PC-9 (cell line): ENCODE measurements at regions not wholly inside any gene's neighbourhood (a gene's known extent, or its start where the extent isn't known, plus 50 kb on each side); places are given as distances from the start of the nearest gene placed in this dataset.

Experiments
- BruUV-seq: library from RNA; stranded (reverse); fragments of 400-500 nt; replicated peaks from 2 replicates; lab custom pipeline; 2021; lab: Mats Ljungman, UMichigan
- CTCF ChIA-PET: fragments of 300-600 bp; sonication (Branson Sonifier 250); formaldehyde crosslinking; loops from one replicate; lab custom pipeline; 2022; ENCODE audit warnings: antibody characterized with exemption; lab: Charles Lee
- POLR2A ChIA-PET: fragments of 300-600 bp; sonication (Branson Sonifier 250); formaldehyde crosslinking; loops from one replicate; lab custom pipeline; 2022; ENCODE audit warnings: antibody characterized with exemption; ENCODE audit not compliant: unreplicated experiment; lab: Charles Lee
- DNase-seq, 2 experiments: peaks; one replicate each; pipeline versions ENCODE4 v3.0.0 to v3.0.0-alpha.2; 2015 to 2022; ENCODE audit warnings: mixed read lengths in 1 of 2
- H2AFZ ChIP-seq: fragments of 200-600 bp; sonication (generic); 2 replicates; pipeline ENCODE4 v1.8.1; 2017; ENCODE audit warnings: antibody characterized with exemption
- H3F3A ChIP-seq: fragments of 200-600 bp; sonication (generic); 2 replicates; pipeline ENCODE4 v1.8.1; 2017; ENCODE audit warnings: antibody characterized with exemption, mild to moderate bottlenecking, low read depth; ENCODE audit not compliant: insufficient read depth
- H3K27ac ChIP-seq: fragments of 200-600 bp; sonication (generic); 2 replicates; pipeline ENCODE4 v1.6.1; 2016; ENCODE audit warnings: mixed run types
- H3K27me3 ChIP-seq: fragments of 200-600 bp; sonication (generic); 2 replicates; pipeline ENCODE4 v1.6.1; 2016; ENCODE audit warnings: low read depth, mixed run types; ENCODE audit not compliant: insufficient read depth
- H3K36me3 ChIP-seq: fragments of 200-600 bp; sonication (generic); 2 replicates; pipeline ENCODE4 v1.6.1; 2016; ENCODE audit warnings: low read depth, mixed run types
- H3K4me1 ChIP-seq: fragments of 200-600 bp; sonication (generic); replicated peaks from 2 replicates; pipeline ENCODE4 v1.6.1; 2016; ENCODE audit warnings: mixed run types; ENCODE audit not compliant: insufficient read depth
- H3K4me2 ChIP-seq: fragments of 200-600 bp; sonication (generic); 2 replicates; pipeline ENCODE4 v1.6.1; 2017; ENCODE audit warnings: mixed run types
- H3K4me3 ChIP-seq: fragments of 200-600 bp; sonication (generic); 2 replicates; pipeline ENCODE4 v1.6.1; 2016; ENCODE audit warnings: mixed run types
- H3K79me2 ChIP-seq: fragments of 200-600 bp; sonication (generic); 2 replicates; pipeline ENCODE4 v1.6.1; 2017; ENCODE audit warnings: low read depth, mixed run types
- H3K9me2 ChIP-seq: fragments of 200-600 bp; sonication (generic); 2 replicates; pipeline ENCODE4 v1.8.1; 2017; ENCODE audit warnings: mild to moderate bottlenecking; ENCODE audit not compliant: insufficient read depth
- H3K9me3 ChIP-seq: fragments of 200-600 bp; sonication (generic); 2 replicates; pipeline ENCODE4 v1.8.1; 2016; ENCODE audit warnings: low read depth; ENCODE audit not compliant: insufficient read depth
- H4K20me1 ChIP-seq: fragments of 200-600 bp; sonication (generic); 2 replicates; pipeline ENCODE4 v1.8.1; 2017; ENCODE audit not compliant: insufficient read depth
- CTCF ChIP-seq: fragments of 200-600 bp; sonication (generic); conservative IDR thresholded peaks from 2 replicates; pipeline ENCODE4 v1.6.1; 2017; ENCODE audit warnings: mixed run types, antibody characterized with exemption, mild to moderate bottlenecking, moderate library complexity
- EZH2 ChIP-seq: fragments of 200-600 bp; sonication (generic); IDR thresholded peaks from 2 replicates; pipeline ENCODE4 v1.8.0; 2017; ENCODE audit warnings: antibody characterized with exemption, low read depth
- intact Hi-C: fragments of 100-400 bp; cut with micrococcal nuclease; formaldehyde crosslinking; loops from one replicate; pipeline ENCODE4 v1.10.0; 2022; ENCODE audit not compliant: unreplicated experiment

GRCh38 chr10:100625816-100626215 lies 90.1 kb downstream of the HIF1AN start:
- H3K27ac ChIP-seq, result no peak overlapping the region
- no peak for TF ChIP-seq EZH2
- no peak for TF ChIP-seq CTCF
- H3K27me3 ChIP-seq, result peaks cover 64% of the 10 kb centered on the region
- intact Hi-C loops, result no loop called here
- no peak for DNase-seq
- H3K36me3 ChIP-seq, result no peaks in the 10 kb centered on the region
- no peak overlapping the region for H3K4me3 ChIP-seq
- ChIA-PET CTCF (no interaction called here), POLR2A (no interaction called here)
- H3F3A ChIP-seq, result no peaks in the 10 kb centered on the region
- BruUV-seq, result no TSS peak
- no peak overlapping the region for H2AFZ ChIP-seq
- H3K4me1 ChIP-seq, result no peaks in the 10 kb centered on the region
- H3K4me2 ChIP-seq, result no peak overlapping the region
- H3K9me2 ChIP-seq, result no peaks in the 10 kb centered on the region
- no peaks in the 10 kb centered on the region for H3K79me2 ChIP-seq
- no peaks in the 10 kb centered on the region for H4K20me1 ChIP-seq
- H3K9me3 ChIP-seq, result no peaks in the 10 kb centered on the region

DNA sequence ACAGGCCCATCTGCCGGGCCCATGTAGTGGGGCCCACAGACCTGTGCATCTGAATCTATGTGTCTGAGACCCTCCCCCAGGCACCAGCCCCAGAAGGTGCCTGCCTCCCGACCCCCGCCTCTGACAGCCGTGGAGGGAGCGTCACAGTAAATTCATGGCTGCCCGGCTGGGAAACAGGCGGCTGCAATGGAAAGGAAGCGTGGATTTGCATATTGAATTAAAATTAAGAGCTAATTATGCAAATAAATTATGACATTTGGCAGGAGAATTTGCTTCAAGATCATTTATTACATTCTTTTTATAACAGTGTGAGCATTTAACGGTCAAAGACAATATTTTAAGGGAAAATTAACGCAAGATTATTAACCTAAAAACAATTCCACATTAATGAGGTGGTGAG lies 92.3 kb downstream of the HIF1AN start:
- H3K4me2 ChIP-seq, result no peak overlapping the region
- no peaks in the 10 kb centered on the region for H3K79me2 ChIP-seq
- no TSS peak for BruUV-seq
- no peak for TF ChIP-seq EZH2
- no peak for TF ChIP-seq CTCF
- ChIA-PET CTCF (no interaction called here), POLR2A (no interaction called here)
- no peak for DNase-seq
- H3K4me3 ChIP-seq, result no peak overlapping the region
- H3K27me3 ChIP-seq, result peaks cover 67% of the 10 kb centered on the region
- no peaks in the 10 kb centered on the region for H3K9me2 ChIP-seq
- intact Hi-C loops, result no loop called here
- no peak overlapping the region for H2AFZ ChIP-seq
- no peaks in the 10 kb centered on the region for H3K36me3 ChIP-seq
- H3K9me3 ChIP-seq, result no peaks in the 10 kb centered on the region
- no peaks in the 10 kb centered on the region for H3F3A ChIP-seq
- H3K4me1 ChIP-seq, result no peaks in the 10 kb centered on the region
- no peaks in the 10 kb centered on the region for H4K20me1 ChIP-seq
- no peak overlapping the region for H3K27ac ChIP-seq

GRCh38 chr10:100631192-100631591 lies 95.4 kb downstream of the HIF1AN start:
- intact Hi-C loops, result no loop called here
- Histone ChIP-seq H3K79me2 (no peaks in the 10 kb centered on the region), H3K4me3 (no peak overlapping the region), H4K20me1 (no peaks in the 10 kb centered on the region), H3K4me1 (no peaks in the 10 kb centered on the region), H3F3A (no peaks in the 10 kb centered on the region), H3K36me3 (no peaks in the 10 kb centered on the region), H3K9me2 (no peaks in the 10 kb centered on the region), H2AFZ (no peak overlapping the region), H3K9me3 (no peaks in the 10 kb centered on the region), H3K27me3 (peaks cover 66% of the 10 kb centered on the region), H3K27ac (no peak overlapping the region), H3K4me2 (no peak overlapping the region)
- no TSS peak for BruUV-seq
- TF ChIP-seq CTCF, result no peak
- DNase-seq, result no peak
- CTCF ChIA-PET, result no interaction called here
- POLR2A ChIA-PET, result no interaction called here
